KG1 (cell line): ENCODE measurements at regions not wholly inside any gene's neighbourhood (a gene's known extent, or its start where the extent isn't known, plus 50 kb on each side); places are given as distances from the start of the nearest gene placed in this dataset.
"Not testable (repeated sequence)": the region's sequence is repeated elsewhere in the genome, so short reads cannot be mapped to it uniquely, and the experiment has no call there.

Source experiments
- DNase-seq: peaks from one replicate; lab custom pipeline; 2025; lab: John Stamatoyannopoulos, UW

GRCh38 chr4:66275411-66276038 lies 605.2 kb upstream of the EPHA5 start:
- no peak for DNase-seq

GRCh38 chr4:66273110-66273509 lies 602.8 kb upstream of the EPHA5 start:
- DNase-seq = no peak

GRCh38 chr4:66270356-66270755 lies 600.1 kb upstream of the EPHA5 start:
- not testable (repeated sequence) for DNase-seq

GRCh38 chr4:66266554-66266953 lies 596.3 kb upstream of the EPHA5 start:
- not testable (repeated sequence) for DNase-seq

- no peak for DNase-seq
Measured at GRCh38 chr4:66266035-66266434, 595.7 kb upstream of the EPHA5 start.

- DNase-seq = no peak
Measured at GRCh38 chr4:66252291-66252690, 582.0 kb upstream of the EPHA5 start.

GRCh38 chr4:66246643-66247042 lies 576.4 kb upstream of the EPHA5 start:
- DNase-seq = no peak

- DNase-seq = no peak
Measured at GRCh38 chr4:66235876-66236275, 565.6 kb upstream of the EPHA5 start.

GRCh38 chr4:66229885-66230284 lies 559.6 kb upstream of the EPHA5 start:
- no peak for DNase-seq

- no peak for DNase-seq
Measured at GRCh38 chr4:66225539-66225938, 555.2 kb upstream of the EPHA5 start.

GRCh38 chr4:66223068-66223703 lies 552.9 kb upstream of the EPHA5 start:
- no peak for DNase-seq

- DNase-seq = no peak
Measured at GRCh38 chr4:66219401-66219800, 549.1 kb upstream of the EPHA5 start.

GRCh38 chr4:66216252-66216651 lies 546.0 kb upstream of the EPHA5 start:
- no peak for DNase-seq

- no peak for DNase-seq
Measured at GRCh38 chr4:66212489-66212888, 542.2 kb upstream of the EPHA5 start.

GRCh38 chr4:66204534-66205247 lies 534.4 kb upstream of the EPHA5 start:
- no peak for DNase-seq

GRCh38 chr4:66202870-66203269 lies 532.6 kb upstream of the EPHA5 start:
- DNase-seq = no peak

GRCh38 chr4:66197451-66197850 lies 527.2 kb upstream of the EPHA5 start:
- DNase-seq = no peak

- DNase-seq = no peak
Measured at GRCh38 chr4:66193487-66193886, 523.2 kb upstream of the EPHA5 start.

- DNase-seq = no peak
Measured at GRCh38 chr4:66187175-66187720, 517.0 kb upstream of the EPHA5 start.

GRCh38 chr4:66186095-66186494 lies 515.8 kb upstream of the EPHA5 start:
- DNase-seq = no peak

GRCh38 chr4:66182636-66183035 lies 512.3 kb upstream of the EPHA5 start:
- no peak for DNase-seq

- DNase-seq = no peak
Measured at GRCh38 chr4:66178906-66179305, 508.6 kb upstream of the EPHA5 start.

- no peak for DNase-seq
Measured at GRCh38 chr4:66169341-66169740, 499.1 kb upstream of the EPHA5 start.
